ENCODE measurements at regions not wholly inside any gene's neighbourhood (a gene's known extent, or its start where the extent isn't known, plus 50 kb on each side); places are given as distances from the start of the nearest gene placed in this dataset.

GRCh38 chr10:53574024-53574423 lies 801.4 kb upstream of the MBL2 start:
- no peak for TF ChIP-seq CTCF (optimal IDR thresholded peaks at IDR 0.05 in 1 of 3, IDR thresholded peaks at IDR 0.05 in 1 of 3, conservative IDR thresholded peaks at IDR 0.05 in 1 of 3; ENCODE audit: extremely low read depth in 1 of 3, insufficient read depth in 2 of 3, low read length in 3 of 3)
- TF ChIP-seq EZH2 (IDR thresholded peaks at IDR 0.05; ENCODE audit: low read length), result no peak
